H1 (cell line): ENCODE measurements at regions not wholly inside any gene's neighbourhood (a gene's known extent, or its start where the extent isn't known, plus 50 kb on each side); places are given as distances from the start of the nearest gene placed in this dataset.

Source experiments
- ATF3 ChIP-seq: IDR thresholded peaks from 2 replicates; pipeline ENCODE4 v1.6.1; 2011; ENCODE audit warnings: low read depth, mild to moderate bottlenecking, low read length; ENCODE audit not compliant: insufficient read depth
- CTCF ChIP-seq, 3 experiments: IDR thresholded peaks; 1 replicate in 2 of 3; 2 replicates in 1 of 3; pipeline versions ENCODE4 v1.5.1 to v1.6.1; 2011; ENCODE audit warnings: low read length in 3 of 3, mild to moderate bottlenecking in 3 of 3, inconsistent platforms in 2 of 3, low read depth in 1 of 3, moderate library complexity in 1 of 3; ENCODE audit not compliant: insufficient read depth in 1 of 3; ENCODE audit errors: control extremely low read depth in 1 of 3
- EZH2 ChIP-seq: fragments of 200-600 bp; sonication (generic); IDR thresholded peaks from 2 replicates; pipeline ENCODE4 v1.7.1; 2012; ENCODE audit warnings: low read depth, mild to moderate bottlenecking, moderate library complexity, low read length, inconsistent platforms; ENCODE audit not compliant: severe bottlenecking
- POLR2A ChIP-seq, 2 experiments: IDR thresholded peaks; 1 replicate in 1 of 2; 2 replicates in 1 of 2; pipeline ENCODE4 v1.6.1; 2011; ENCODE audit warnings: low read depth in 2 of 2, low read length in 2 of 2, mild to moderate bottlenecking in 2 of 2; ENCODE audit errors: control extremely low read depth in 1 of 2
- TBP ChIP-seq: IDR thresholded peaks from 2 replicates; pipeline ENCODE4 v1.6.1; 2011; ENCODE audit warnings: low read depth, low read length, improper control_type of control experiment
- TEAD4 ChIP-seq: IDR thresholded peaks from 2 replicates; pipeline ENCODE4 v1.6.1; 2012; ENCODE audit warnings: low read depth, low read length, inconsistent platforms, mixed read lengths

GRCh38 chr14:101125719-101126651, 222.5 kb upstream of the RTL1 start:
- TF ChIP-seq POLR2A (IDR thresholded peaks at IDR 0.05; ENCODE audit: control extremely low read depth in 1 of 2, low read depth in 2 of 2, low read length in 2 of 2) (no peak), CTCF (IDR thresholded peaks at IDR 0.05; ENCODE audit: control extremely low read depth in 1 of 3, insufficient read depth in 1 of 3, low read depth in 1 of 3, low read length in 3 of 3) (no peak), TEAD4 (no peak), TBP (no peak), ATF3 (no peak), EZH2 (no peak)
